ENCODE measurements at regions not wholly inside any gene's neighbourhood (a gene's known extent, or its start where the extent isn't known, plus 50 kb on each side); places are given as distances from the start of the nearest gene placed in this dataset.

DNA sequence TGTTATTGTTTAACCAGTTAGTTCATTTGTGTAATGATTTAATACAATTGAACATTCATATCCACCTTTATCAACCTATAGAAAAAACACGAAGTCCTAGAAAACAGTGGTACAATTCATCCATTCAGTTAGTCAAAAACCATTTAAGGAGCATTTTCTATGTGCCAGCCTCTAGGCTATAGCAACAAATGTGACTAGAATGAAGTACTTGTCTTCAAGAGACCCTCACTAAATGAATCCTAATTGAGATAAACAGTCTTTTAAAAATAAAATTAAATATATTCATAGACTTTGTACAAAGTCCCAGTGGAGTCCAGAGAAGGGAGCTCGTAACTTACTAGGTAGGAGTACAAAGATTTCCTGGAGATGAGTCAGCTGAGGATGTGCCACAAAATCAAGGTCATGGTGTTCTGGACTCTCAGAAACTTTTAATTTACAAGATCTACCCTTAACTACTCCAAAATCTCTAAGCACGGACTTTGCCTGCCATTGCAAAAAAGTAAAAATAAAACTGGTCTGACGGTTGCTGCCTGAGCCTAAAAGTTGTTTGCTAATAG, 430.7 kb upstream of the DCN start:
- TF ChIP-seq, protein P1, sequence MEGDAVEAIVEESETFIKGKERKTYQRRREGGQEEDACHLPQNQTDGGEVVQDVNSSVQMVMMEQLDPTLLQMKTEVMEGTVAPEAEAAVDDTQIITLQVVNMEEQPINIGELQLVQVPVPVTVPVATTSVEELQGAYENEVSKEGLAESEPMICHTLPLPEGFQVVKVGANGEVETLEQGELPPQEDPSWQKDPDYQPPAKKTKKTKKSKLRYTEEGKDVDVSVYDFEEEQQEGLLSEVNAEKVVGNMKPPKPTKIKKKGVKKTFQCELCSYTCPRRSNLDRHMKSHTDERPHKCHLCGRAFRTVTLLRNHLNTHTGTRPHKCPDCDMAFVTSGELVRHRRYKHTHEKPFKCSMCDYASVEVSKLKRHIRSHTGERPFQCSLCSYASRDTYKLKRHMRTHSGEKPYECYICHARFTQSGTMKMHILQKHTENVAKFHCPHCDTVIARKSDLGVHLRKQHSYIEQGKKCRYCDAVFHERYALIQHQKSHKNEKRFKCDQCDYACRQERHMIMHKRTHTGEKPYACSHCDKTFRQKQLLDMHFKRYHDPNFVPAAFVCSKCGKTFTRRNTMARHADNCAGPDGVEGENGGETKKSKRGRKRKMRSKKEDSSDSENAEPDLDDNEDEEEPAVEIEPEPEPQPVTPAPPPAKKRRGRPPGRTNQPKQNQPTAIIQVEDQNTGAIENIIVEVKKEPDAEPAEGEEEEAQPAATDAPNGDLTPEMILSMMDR (conservative IDR thresholded peaks at IDR 0.05; ENCODE audit: low read length) = no peak
- no peak for TF ChIP-seq EZH2phosphoT487 (IDR thresholded peaks at IDR 0.05; ENCODE audit: borderline replicate concordance, low read depth, low read length)
